GM23248 (cell line): ENCODE measurements at regions not wholly inside any gene's neighbourhood (a gene's known extent, or its start where the extent isn't known, plus 50 kb on each side); places are given as distances from the start of the nearest gene placed in this dataset.
"Not testable (repeated sequence)": the region's sequence is repeated elsewhere in the genome, so short reads cannot be mapped to it uniquely, and the experiment has no call there.

ENCODE experiments used
- DNase-seq: peaks from one replicate; pipeline ENCODE4 v3.0.0-alpha.2; 2015
- H2AFZ ChIP-seq: fragments of 200-600 bp; sonication (generic); 2 replicates; pipeline ENCODE4 v1.6.1; 2016; ENCODE audit warnings: antibody characterized with exemption
- H3F3A ChIP-seq: fragments of 200-600 bp; sonication (generic); 2 replicates; pipeline ENCODE4 v1.6.1; 2016; ENCODE audit warnings: mild to moderate bottlenecking, antibody characterized with exemption, mixed run types; ENCODE audit not compliant: insufficient read depth
- H3K27ac ChIP-seq: fragments of 200-600 bp; sonication (generic); 2 replicates; pipeline ENCODE4 v1.5.1; 2016; ENCODE audit warnings: mild to moderate bottlenecking
- H3K27me3 ChIP-seq: fragments of 200-600 bp; sonication (generic); replicated peaks from 2 replicates; pipeline ENCODE4 v1.6.1; 2016; ENCODE audit warnings: mild to moderate bottlenecking; ENCODE audit not compliant: insufficient read depth
- H3K36me3 ChIP-seq: fragments of 200-600 bp; sonication (generic); 2 replicates; pipeline ENCODE4 v1.6.1; 2016; ENCODE audit warnings: low read depth, mild to moderate bottlenecking
- H3K4me1 ChIP-seq: fragments of 200-600 bp; sonication (generic); 2 replicates; pipeline ENCODE4 v1.6.1; 2016; ENCODE audit warnings: mild to moderate bottlenecking; ENCODE audit not compliant: insufficient read depth
- H3K4me2 ChIP-seq: fragments of 200-600 bp; sonication (generic); one replicate; pipeline ENCODE4 v1.6.1; 2016; ENCODE audit warnings: mild to moderate bottlenecking; ENCODE audit not compliant: unreplicated experiment
- H3K4me3 ChIP-seq: fragments of 200-600 bp; sonication (generic); 2 replicates; pipeline ENCODE4 v1.5.1; 2016; ENCODE audit warnings: mild to moderate bottlenecking
- H3K79me2 ChIP-seq: fragments of 200-600 bp; sonication (generic); 2 replicates; pipeline ENCODE4 v1.6.1; 2016; ENCODE audit warnings: mild to moderate bottlenecking; ENCODE audit not compliant: insufficient read depth
- H3K9ac ChIP-seq: fragments of 200-600 bp; sonication (generic); 2 replicates; pipeline ENCODE4 v1.6.1; 2016; ENCODE audit warnings: mild to moderate bottlenecking
- H3K9me2 ChIP-seq: fragments of 200-600 bp; sonication (generic); 2 replicates; pipeline ENCODE4 v1.6.1; 2016; ENCODE audit warnings: mixed run types, mild to moderate bottlenecking, moderate library complexity; ENCODE audit not compliant: insufficient read depth
- H3K9me3 ChIP-seq: fragments of 200-600 bp; sonication (generic); one replicate; pipeline ENCODE4 v1.6.1; 2017; ENCODE audit warnings: low read depth
- H4K20me1 ChIP-seq: fragments of 200-600 bp; sonication (generic); 2 replicates; pipeline ENCODE4 v1.6.0; 2016; ENCODE audit not compliant: insufficient read depth
- EZH2 ChIP-seq: fragments of 200-600 bp; sonication (generic); IDR thresholded peaks from 2 replicates; pipeline ENCODE4 v1.6.1; 2018; ENCODE audit warnings: antibody characterized with exemption, mild to moderate bottlenecking; ENCODE audit not compliant: insufficient read depth, poor library complexity, severe bottlenecking
- EZH2phosphoT487 ChIP-seq: fragments of 200-600 bp; sonication (generic); IDR thresholded peaks from 2 replicates; pipeline ENCODE4 v1.6.1; 2018; ENCODE audit warnings: antibody characterized with exemption, moderate library complexity, mild to moderate bottlenecking, low read depth; ENCODE audit not compliant: insufficient read depth
- WGBS, 2 experiments: methylation state at CpG; one replicate each; pipeline ENCODE4 v1.1.6; 2015 to 2017; ENCODE audit warnings: low lambda C conversion rate in 2 of 2, low coverage in 1 of 2; ENCODE audit errors: missing lambda C conversion rate in 2 of 2; 5-methylcytosine and 5-hydroxymethylcytosine counted together
- in situ Hi-C: fragments of 300-500 bp; cut with MboI; formaldehyde crosslinking; loops from 2 replicates; pipeline ENCODE4 v1.15.0; 2020

GRCh38 chrX:121666171-121666570 lies 618.8 kb downstream of the GLUD2 start:
- Histone ChIP-seq H3F3A (no peaks in the 10 kb centered on the region), H3K27ac (no peak overlapping the region), H3K4me1 (no peaks in the 10 kb centered on the region), H3K9ac (no peak overlapping the region), H3K79me2 (no peaks in the 10 kb centered on the region), H3K36me3 (no peaks in the 10 kb centered on the region), H3K27me3 (no peaks in the 10 kb centered on the region), H3K4me2 (no peak overlapping the region), H4K20me1 (no peaks in the 10 kb centered on the region), H2AFZ (no peak overlapping the region), H3K4me3 (no peak overlapping the region), H3K9me2 (no peaks in the 10 kb centered on the region), H3K9me3 (no peaks in the 10 kb centered on the region)
- no peak for TF ChIP-seq EZH2phosphoT487
- no peak for TF ChIP-seq EZH2
- DNase-seq = no peak
- in situ Hi-C loops = no loop called here
- 14 to 25% methylated on average over 4 of the region's 4 CpGs for WGBS, 2 experiments

GRCh38 chrX:121671649-121672048 lies 624.2 kb downstream of the GLUD2 start:
- no peak for DNase-seq
- Histone ChIP-seq H3K27ac (no peak overlapping the region), H3K9me3 (no peaks in the 10 kb centered on the region), H3K4me3 (no peak overlapping the region), H3F3A (no peaks in the 10 kb centered on the region), H3K4me1 (no peaks in the 10 kb centered on the region), H3K36me3 (no peaks in the 10 kb centered on the region), H3K27me3 (no peaks in the 10 kb centered on the region), H2AFZ (no peak overlapping the region), H3K9ac (no peak overlapping the region), H3K4me2 (no peak overlapping the region), H4K20me1 (no peaks in the 10 kb centered on the region), H3K9me2 (no peaks in the 10 kb centered on the region), H3K79me2 (no peaks in the 10 kb centered on the region)
- no peak for TF ChIP-seq EZH2phosphoT487
- no peak for TF ChIP-seq EZH2
- in situ Hi-C loops = no loop called here
- WGBS, 2 experiments = 49 to 54% methylated on average over 2 of the region's 2 CpGs

- H3K9ac ChIP-seq, H3K4me3 ChIP-seq: not testable (repeated sequence)
- WGBS, 2 experiments = 0% methylated on average over 1 of the region's 1 CpG
Observed at GRCh38 chrX:121709236-121709635, 661.8 kb downstream of the GLUD2 start.

GRCh38 chrX:121733514-121733913 lies 686.1 kb downstream of the GLUD2 start:
- Histone ChIP-seq H4K20me1 (no peaks in the 10 kb centered on the region), H3K4me2 (no peak overlapping the region), H3K79me2 (no peaks in the 10 kb centered on the region), H3K36me3 (no peaks in the 10 kb centered on the region), H3K9ac (no peak overlapping the region), H3F3A (no peaks in the 10 kb centered on the region), H3K9me2 (no peaks in the 10 kb centered on the region), H3K4me3 (no peak overlapping the region), H3K27ac (no peak overlapping the region), H3K27me3 (no peaks in the 10 kb centered on the region), H3K9me3 (no peaks in the 10 kb centered on the region), H3K4me1 (no peaks in the 10 kb centered on the region), H2AFZ (no peak overlapping the region)
- DNase-seq = peak; percentile 33
- in situ Hi-C loops = no loop called here
- 75 to 82% methylated on average over 1 of the region's 1 CpG for WGBS, 2 experiments
- TF ChIP-seq EZH2 = no peak
- TF ChIP-seq EZH2phosphoT487 = no peak

More at GRCh38 chrX:121709236-121709635, 661.8 kb downstream of the GLUD2 start:
- H2AFZ ChIP-seq, H3K4me2 ChIP-seq, H4K20me1 ChIP-seq, H3K9me3 ChIP-seq, H3K36me3 ChIP-seq, H3F3A ChIP-seq, H3K4me1 ChIP-seq, H3K27me3 ChIP-seq, H3K27ac ChIP-seq, H3K79me2 ChIP-seq, H3K9me2 ChIP-seq, in situ Hi-C loops: not testable (repeated sequence)
- peak; percentile 4 for DNase-seq

GRCh38 chrX:121746105-121746504 lies 698.7 kb downstream of the GLUD2 start:
- Histone ChIP-seq H2AFZ (no peak overlapping the region), H3K36me3 (no peaks in the 10 kb centered on the region), H3K27ac (no peak overlapping the region), H3K4me3 (no peak overlapping the region), H3K9me3 (no peaks in the 10 kb centered on the region), H3F3A (no peaks in the 10 kb centered on the region), H3K79me2 (no peaks in the 10 kb centered on the region), H3K9me2 (no peaks in the 10 kb centered on the region), H3K27me3 (no peaks in the 10 kb centered on the region), H3K4me2 (no peak overlapping the region), H3K9ac (no peak overlapping the region), H3K4me1 (no peaks in the 10 kb centered on the region), H4K20me1 (no peaks in the 10 kb centered on the region)
- TF ChIP-seq EZH2 (no peak), EZH2phosphoT487 (no peak)
- in situ Hi-C loops = no loop called here
- DNase-seq = no peak
- 36 to 48% methylated on average over 2 of the region's 2 CpGs for WGBS, 2 experiments

- H3K9me2 ChIP-seq, H3K9me3 ChIP-seq, H3K79me2 ChIP-seq, H3K27me3 ChIP-seq, H3K36me3 ChIP-seq, H3K4me2 ChIP-seq, H3K27ac ChIP-seq, DNase-seq, H3F3A ChIP-seq, H4K20me1 ChIP-seq, in situ Hi-C loops, H2AFZ ChIP-seq, H3K9ac ChIP-seq, H3K4me1 ChIP-seq, H3K4me3 ChIP-seq: not testable (repeated sequence)
- 15% methylated on average over 1 of the region's 1 CpG; no CpG with 5 or more reads in 1 of the 2 experiments for WGBS, 2 experiments
Observed at GRCh38 chrX:121753602-121754001, 706.2 kb downstream of the GLUD2 start.
